Dedifferentiated amniotic fluid mesenchymal stem cell (primary cell): ENCODE measurements at regions not wholly inside any gene's neighbourhood (a gene's known extent, or its start where the extent isn't known, plus 50 kb on each side); places are given as distances from the start of the nearest gene placed in this dataset.
A peak's percentile ranks its signal among the peaks of the same experiment; 100 is the strongest.

Experiments
- DNase-seq: peaks from one replicate; pipeline ENCODE4 v3.0.0-alpha.2; 2016; ENCODE audit errors: extremely low spot score

GRCh38 chr10:58885146-58885545 lies 291.3 kb upstream of the PHYHIPL start:
- DNase-seq: no peak

- DNase-seq: no peak
These were observed 290.6 kb upstream of the PHYHIPL start for GRCh38 chr10:58885686-58886345.

- no peak for DNase-seq
These were observed 290.0 kb upstream of the PHYHIPL start for GRCh38 chr10:58886406-58886805.

GRCh38 chr10:58887474-58887873 lies 289.0 kb upstream of the PHYHIPL start:
- no peak for DNase-seq

- no peak for DNase-seq
These were observed 287.5 kb upstream of the PHYHIPL start for GRCh38 chr10:58888957-58889356.

GRCh38 chr10:58892031-58892531 lies 284.4 kb upstream of the PHYHIPL start:
- no peak for DNase-seq

- DNase-seq: no peak
These were observed 281.5 kb upstream of the PHYHIPL start for GRCh38 chr10:58894929-58895328.

- DNase-seq: no peak
These were observed 280.2 kb upstream of the PHYHIPL start for GRCh38 chr10:58896229-58896628.

GRCh38 chr10:58897236-58897635 lies 279.2 kb upstream of the PHYHIPL start:
- no peak for DNase-seq

- no peak for DNase-seq
These were observed 278.7 kb upstream of the PHYHIPL start for GRCh38 chr10:58897708-58898107.

GRCh38 chr10:58898854-58899573 lies 277.4 kb upstream of the PHYHIPL start:
- DNase-seq: no peak

GRCh38 chr10:58901092-58901646 lies 275.3 kb upstream of the PHYHIPL start:
- DNase-seq: no peak

GRCh38 chr10:58903071-58903470 lies 273.4 kb upstream of the PHYHIPL start:
- no peak for DNase-seq

- no peak for DNase-seq
These were observed 266.6 kb upstream of the PHYHIPL start for GRCh38 chr10:58909881-58910280.

GRCh38 chr10:58913717-58914116 lies 262.7 kb upstream of the PHYHIPL start:
- DNase-seq: no peak

- DNase-seq: no peak
These were observed 257.6 kb upstream of the PHYHIPL start for GRCh38 chr10:58918887-58919286.

- peak; percentile 61 for DNase-seq
These were observed 256.4 kb upstream of the PHYHIPL start for GRCh38 chr10:58919927-58920654.

GRCh38 chr10:58920655-58921003 lies 255.8 kb upstream of the PHYHIPL start:
- no peak for DNase-seq

GRCh38 chr10:58921421-58921855 lies 255.0 kb upstream of the PHYHIPL start:
- DNase-seq: no peak

- no peak for DNase-seq
These were observed 251.1 kb upstream of the PHYHIPL start for GRCh38 chr10:58925381-58925780.

- DNase-seq: no peak
These were observed 245.9 kb upstream of the PHYHIPL start for GRCh38 chr10:58930500-58930899.

GRCh38 chr10:58932126-58932525 lies 244.3 kb upstream of the PHYHIPL start:
- no peak for DNase-seq
